HG03066 (cell line): ENCODE measurements at regions not wholly inside any gene's neighbourhood (a gene's known extent, or its start where the extent isn't known, plus 50 kb on each side); places are given as distances from the start of the nearest gene placed in this dataset.

Source experiments
- ATAC-seq: cut with Tn5 transposase; IDR thresholded peaks from one replicate; pipeline ENCODE4 v1.9.1; 2021; ENCODE audit warnings: low read depth; ENCODE audit not compliant: unreplicated experiment

GRCh38 chr4:11271263-11271662 lies 157.4 kb downstream of the HS3ST1 start:
- ATAC-seq = no peak

DNA sequence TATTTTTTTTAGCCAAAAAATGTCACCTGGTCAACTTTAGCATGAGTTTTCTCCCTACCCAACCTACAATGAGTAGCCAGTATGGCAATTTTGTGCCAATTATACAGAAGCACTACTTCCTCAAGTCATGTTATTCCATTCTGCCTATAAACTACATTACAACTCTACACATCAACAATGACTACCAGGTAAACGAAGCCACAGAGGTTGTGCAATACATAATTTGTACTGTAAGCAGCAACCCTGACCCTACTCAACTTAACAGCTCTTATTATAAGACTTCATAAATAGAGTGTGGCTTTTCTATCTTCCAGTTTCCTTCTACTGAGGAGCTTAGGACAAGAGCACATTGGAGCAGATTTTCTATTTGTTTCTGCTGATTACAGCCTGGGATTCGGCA lies 160.5 kb downstream of the HS3ST1 start:
- no peak for ATAC-seq

- ATAC-seq = no peak
These were observed 163.9 kb downstream of the HS3ST1 start for GRCh38 chr4:11264841-11265240.

DNA sequence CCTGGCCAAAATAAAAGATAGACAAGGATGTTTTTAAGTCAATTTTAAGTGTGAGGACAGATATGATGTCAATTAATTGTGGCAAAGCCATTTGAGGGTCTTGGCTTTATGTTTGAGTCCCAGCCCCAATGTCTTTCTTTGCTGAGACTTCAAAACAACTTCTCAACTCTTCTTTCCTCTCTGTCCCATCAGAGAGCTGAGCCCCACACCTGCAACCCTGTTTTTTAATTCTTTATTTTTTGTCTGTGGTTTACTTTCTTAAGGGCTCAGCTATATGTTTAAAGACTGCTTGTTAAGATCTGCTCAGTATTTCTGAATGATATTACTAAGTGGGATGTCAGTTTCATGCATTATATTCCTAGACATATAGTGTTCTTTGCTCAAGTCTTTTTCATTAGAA lies 164.3 kb downstream of the HS3ST1 start:
- ATAC-seq = no peak

- ATAC-seq = no peak
These were observed 165.5 kb downstream of the HS3ST1 start for GRCh38 chr4:11263208-11263607.

GRCh38 chr4:11261066-11261850 lies 167.4 kb downstream of the HS3ST1 start:
- no peak for ATAC-seq

- no peak for ATAC-seq
These were observed 168.9 kb downstream of the HS3ST1 start for GRCh38 chr4:11259837-11260236.

GRCh38 chr4:11252149-11252548 lies 176.5 kb downstream of the HS3ST1 start:
- ATAC-seq = no peak

DNA sequence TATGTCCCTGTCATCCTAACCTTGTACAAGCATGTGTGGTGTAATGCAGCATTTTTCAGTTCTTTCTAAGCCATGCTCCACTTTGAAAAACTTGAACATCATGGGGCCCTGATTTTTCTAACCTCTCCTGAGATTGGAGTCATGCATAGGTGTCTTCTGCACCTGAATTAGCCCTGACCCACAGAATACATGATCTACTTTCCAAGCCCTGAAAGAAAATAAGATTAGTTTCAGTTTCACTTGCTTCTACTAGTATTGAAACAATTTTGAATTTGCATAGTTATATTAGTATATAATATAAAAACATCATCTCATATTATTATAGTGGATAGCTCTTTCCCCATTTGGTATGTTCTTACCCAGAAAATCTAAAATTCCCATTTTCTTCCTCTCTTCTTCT lies 178.2 kb downstream of the HS3ST1 start:
- ATAC-seq = no peak

- ATAC-seq = no peak
These were observed 196.7 kb downstream of the HS3ST1 start for GRCh38 chr4:11232015-11232414.

DNA sequence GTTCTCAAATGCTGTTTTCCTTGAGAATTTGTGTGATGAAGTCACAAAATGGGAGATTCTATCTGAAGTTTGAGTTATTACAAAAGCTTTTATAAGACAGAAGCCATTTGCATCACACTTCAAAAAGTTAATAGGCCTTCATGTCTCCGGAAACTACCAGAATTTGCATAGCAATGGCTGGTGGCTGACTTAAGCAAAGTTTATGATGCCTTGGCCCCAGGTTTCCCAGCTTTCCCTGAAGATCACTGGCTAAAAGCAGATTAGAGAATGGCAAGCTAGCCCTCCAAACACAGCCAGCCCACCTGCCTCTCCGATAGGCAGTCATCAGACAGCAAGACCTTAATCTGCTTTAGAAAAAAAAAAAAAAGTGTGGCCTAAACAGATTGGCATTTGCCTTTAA lies 197.8 kb downstream of the HS3ST1 start:
- no peak for ATAC-seq

GRCh38 chr4:11228530-11228929 lies 200.2 kb downstream of the HS3ST1 start:
- ATAC-seq = no peak

GRCh38 chr4:11223311-11223710 lies 205.4 kb downstream of the HS3ST1 start:
- no peak for ATAC-seq

DNA sequence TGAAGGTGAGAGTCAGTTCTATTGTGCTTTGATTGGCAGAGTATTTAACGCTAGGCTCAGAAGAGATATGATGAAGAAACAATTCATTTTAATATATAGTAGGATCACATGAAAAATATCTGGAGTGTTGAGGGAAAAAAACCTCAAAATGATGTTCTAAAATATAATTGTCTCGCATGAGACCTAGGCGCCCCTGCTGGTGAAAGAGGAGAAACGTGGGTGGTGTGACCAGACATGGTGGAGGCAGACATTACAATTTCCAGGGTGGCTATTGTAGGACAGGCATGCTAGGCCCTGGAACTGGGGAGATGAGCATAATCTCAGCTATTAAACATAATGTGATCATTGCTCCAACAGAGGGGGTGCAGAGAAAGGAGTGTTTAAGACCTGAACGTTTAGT lies 210.0 kb downstream of the HS3ST1 start:
- no peak for ATAC-seq

DNA sequence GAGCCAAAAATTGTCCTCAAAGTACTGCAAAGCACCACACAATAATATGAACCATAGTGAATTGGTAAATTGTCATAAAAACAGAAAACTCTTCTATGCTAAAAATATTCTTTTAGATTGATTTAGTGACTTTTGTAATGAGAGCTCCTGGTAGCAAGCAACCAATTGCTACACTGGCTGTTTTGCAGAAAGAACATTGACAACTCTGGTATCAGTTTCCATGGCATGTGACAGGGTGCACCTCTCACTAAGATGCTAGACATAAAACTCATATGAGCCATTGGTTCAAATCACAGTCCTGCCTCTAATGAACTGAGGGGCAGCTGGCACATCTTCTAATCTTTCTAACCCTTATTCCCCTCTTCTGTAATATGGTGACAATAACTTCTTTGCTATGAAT lies 212.2 kb downstream of the HS3ST1 start:
- no peak for ATAC-seq

DNA sequence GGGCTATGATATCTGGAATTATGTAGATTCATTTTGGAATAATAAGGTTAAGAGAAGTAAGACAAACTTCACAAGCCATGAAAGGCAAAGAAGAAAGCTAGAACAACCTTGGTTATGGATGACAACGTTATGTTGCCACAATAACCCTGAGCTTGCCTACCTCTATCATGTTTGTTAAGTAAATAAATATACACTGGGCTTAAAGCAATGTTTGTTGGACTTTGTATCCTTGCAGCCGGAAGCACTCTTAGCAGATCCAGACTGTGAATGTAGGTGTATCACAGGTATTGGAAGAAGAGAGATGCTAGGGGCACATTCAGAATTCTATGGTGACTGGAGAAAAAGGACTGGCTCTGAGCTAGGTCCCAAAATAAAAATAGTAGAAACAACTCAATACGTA lies 214.4 kb downstream of the HS3ST1 start:
- no peak for ATAC-seq

- ATAC-seq = no peak
These were observed 218.9 kb downstream of the HS3ST1 start for GRCh38 chr4:11209826-11210225.

DNA sequence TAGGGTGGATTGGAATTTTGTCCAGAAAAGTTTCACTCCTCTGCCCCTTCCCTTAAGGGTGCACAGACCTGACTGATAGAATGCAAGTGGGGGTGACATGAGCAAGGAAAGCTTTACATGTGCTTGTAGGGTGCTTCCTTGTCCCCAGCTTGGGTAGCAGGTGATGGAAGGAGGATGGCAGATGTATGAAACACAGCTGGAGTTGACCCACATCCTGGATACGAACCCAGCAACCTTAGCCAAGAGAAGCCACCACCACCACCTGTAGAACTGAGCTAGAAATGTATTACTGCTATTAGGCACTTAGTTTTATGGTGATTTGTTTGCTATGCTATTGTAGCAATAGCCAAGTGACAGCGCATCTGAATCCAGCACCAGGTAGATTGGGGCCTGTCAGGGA lies 227.4 kb downstream of the HS3ST1 start:
- no peak for ATAC-seq

DNA sequence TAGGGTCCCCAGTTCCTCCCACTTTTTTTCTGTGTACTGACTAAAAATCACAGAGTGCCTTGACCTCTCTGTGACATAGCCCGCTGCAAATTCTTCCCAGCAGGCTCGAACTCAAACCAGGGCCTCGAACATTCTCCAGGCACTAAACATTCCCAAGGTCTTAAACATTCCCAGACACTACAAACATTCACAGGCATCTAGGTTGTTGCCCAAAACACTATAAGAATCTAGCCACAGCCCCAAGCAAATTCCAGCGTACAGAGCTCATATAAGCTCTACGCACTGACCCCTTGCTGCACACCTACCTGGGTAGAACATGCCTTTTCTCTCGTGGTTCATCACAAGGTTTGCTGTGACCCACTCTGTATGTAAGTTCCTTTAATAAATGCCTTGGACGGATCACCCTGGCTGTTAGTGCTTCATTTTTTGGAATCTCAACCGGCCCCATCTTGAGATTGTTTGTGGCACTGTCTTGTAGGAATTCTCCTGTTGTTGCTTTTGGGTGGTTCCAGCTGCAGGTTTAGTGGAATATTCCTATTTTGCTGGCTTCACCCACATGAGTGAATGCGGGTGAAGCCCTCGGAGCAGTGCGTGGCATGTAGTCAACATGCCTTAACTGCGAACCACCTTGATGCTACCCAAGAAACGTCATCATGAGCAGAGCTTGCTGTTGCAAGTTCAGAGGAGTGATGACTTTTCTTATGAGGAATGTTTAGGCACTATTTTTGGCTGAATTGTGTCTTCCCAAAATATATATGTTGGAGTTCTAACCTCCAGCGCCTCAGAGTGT lies 230.0 kb downstream of the HS3ST1 start:
- no peak for ATAC-seq

DNA sequence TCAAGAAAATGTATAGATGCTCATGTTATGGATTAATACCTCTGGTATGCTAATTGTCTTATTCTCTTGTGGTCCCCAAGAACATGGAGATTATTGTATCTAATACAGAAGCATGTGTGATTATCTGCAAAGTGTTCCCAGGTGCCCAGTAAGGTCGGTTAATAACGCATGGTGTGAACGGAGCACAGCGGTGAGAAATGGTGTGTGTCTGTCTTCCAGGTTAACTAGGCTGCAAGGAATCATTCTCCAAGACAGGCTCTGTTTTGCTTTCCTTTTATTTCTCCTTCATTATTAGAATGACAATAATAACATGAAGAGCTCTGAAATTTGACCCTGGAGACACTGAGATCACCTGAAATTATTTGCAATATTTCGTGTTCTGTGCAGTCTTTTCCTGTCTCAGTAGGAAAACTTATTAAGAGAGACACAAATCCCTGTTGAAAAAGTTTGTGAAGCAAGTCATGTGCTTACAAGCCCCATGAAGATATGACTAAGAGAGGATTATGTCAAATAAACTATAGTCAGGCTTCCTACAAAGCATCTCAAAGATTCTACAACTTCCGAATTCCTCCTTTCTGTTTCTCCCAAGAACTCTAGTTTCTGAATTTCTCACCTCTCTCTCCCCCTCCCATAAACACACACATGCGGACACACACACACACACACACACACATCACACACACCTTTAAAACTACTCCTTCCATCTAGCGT lies 230.9 kb downstream of the HS3ST1 start:
- ATAC-seq = no peak

DNA sequence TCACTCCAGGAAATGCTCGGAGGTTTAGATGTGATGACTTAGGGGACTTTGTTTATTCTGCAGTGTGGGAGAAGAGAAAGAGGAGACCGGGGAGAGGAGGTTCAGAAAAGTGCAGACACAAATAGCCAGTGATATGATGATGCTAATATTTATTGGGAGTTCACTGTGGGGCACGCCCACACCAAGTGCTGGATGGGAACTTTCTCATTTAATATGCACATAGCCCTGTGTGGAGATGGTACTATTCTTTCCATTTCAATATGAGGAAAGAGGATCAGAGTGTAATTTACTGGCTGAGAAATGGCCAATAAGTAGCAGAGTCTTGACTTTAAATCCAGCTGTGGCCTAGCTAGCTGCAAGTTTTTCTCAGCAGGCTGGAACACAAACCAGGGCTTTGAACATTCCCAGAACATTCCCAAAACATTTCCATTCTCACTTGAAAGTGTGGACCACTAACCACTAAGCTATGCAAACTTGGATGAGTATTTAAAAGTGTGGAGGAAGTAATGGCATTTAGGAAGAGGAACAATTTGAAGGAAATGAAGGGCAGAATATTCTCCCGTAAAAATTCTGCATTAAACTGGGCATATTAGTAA lies 231.7 kb downstream of the HS3ST1 start:
- no peak for ATAC-seq
